ENCODE measurements at regions not wholly inside any gene's neighbourhood (a gene's known extent, or its start where the extent isn't known, plus 50 kb on each side); places are given as distances from the start of the nearest gene placed in this dataset.

- Histone ChIP-seq H3K36me3 (ENCODE audit: control insufficient read depth, insufficient read depth, low read length) (no peaks in the 10 kb centered on the region), H3K4me3 (ENCODE audit: low read depth, low read length) (no peak overlapping the region), H3K4me1 (no peaks in the 10 kb centered on the region), H3K27me3 (replicated peaks; ENCODE audit: control insufficient read depth, insufficient read depth, low read length) (no peaks in the 10 kb centered on the region), H3K9me3 (no peaks in the 10 kb centered on the region)
- BruUV-seq (replicated peaks) = no TSS peak
- H3K27ac Mint-ChIP-seq (ENCODE audit: unreplicated experiment) = no peak overlapping the region
- H3K4me3 Mint-ChIP-seq (ENCODE audit: unreplicated experiment) = no peak overlapping the region
- intact Hi-C loops (cut with micrococcal nuclease; ENCODE audit: unreplicated experiment) = no loop called here
- ChIA-PET POLR2A (no interaction called here), CTCF (no interaction called here)
- no peaks in the 10 kb centered on the region for H3K27me3 Mint-ChIP-seq (ENCODE audit: insufficient read depth, unreplicated experiment)
- H3K4me1 Mint-ChIP-seq (ENCODE audit: low read depth, unreplicated experiment) = no peaks in the 10 kb centered on the region
- H3K36me3 Mint-ChIP-seq (ENCODE audit: insufficient read depth, unreplicated experiment) = no peaks in the 10 kb centered on the region
- no peaks in the 10 kb centered on the region for H3K9me3 Mint-ChIP-seq (ENCODE audit: unreplicated experiment)
- DNase-seq = no peak
- TF ChIP-seq CTCF (IDR thresholded peaks at IDR 0.05; ENCODE audit: insufficient read depth in 1 of 2, low read depth in 1 of 2, low read length in 1 of 2, severe bottlenecking in 1 of 2, unreplicated experiment in 1 of 2) = no peak
These were observed 95.7 kb downstream of the IZUMO3 start for GRCh38 chr9:24449976-24450375.

GRCh38 chr9:24439456-24439855 is 106.2 kb downstream of the IZUMO3 start:
- Mint-ChIP-seq H3K36me3 (ENCODE audit: insufficient read depth, unreplicated experiment) (no peaks in the 10 kb centered on the region), H3K27ac (ENCODE audit: unreplicated experiment) (no peak overlapping the region), H3K4me3 (ENCODE audit: unreplicated experiment) (no peak overlapping the region), H3K9me3 (ENCODE audit: unreplicated experiment) (no peaks in the 10 kb centered on the region), H3K27me3 (ENCODE audit: insufficient read depth, unreplicated experiment) (no peaks in the 10 kb centered on the region), H3K4me1 (ENCODE audit: low read depth, unreplicated experiment) (no peaks in the 10 kb centered on the region)
- Histone ChIP-seq H3K9me3 (no peaks in the 10 kb centered on the region), H3K27me3 (replicated peaks; ENCODE audit: control insufficient read depth, insufficient read depth, low read length) (no peaks in the 10 kb centered on the region), H3K36me3 (ENCODE audit: control insufficient read depth, insufficient read depth, low read length) (no peaks in the 10 kb centered on the region), H3K4me3 (ENCODE audit: low read depth, low read length) (no peak overlapping the region), H3K4me1 (no peaks in the 10 kb centered on the region)
- no TSS peak for BruUV-seq (replicated peaks)
- ChIA-PET POLR2A (no interaction called here), CTCF (no interaction called here)
- intact Hi-C loops (cut with micrococcal nuclease; ENCODE audit: unreplicated experiment) = no loop called here
- no peak for DNase-seq
- no peak for TF ChIP-seq CTCF (IDR thresholded peaks at IDR 0.05; ENCODE audit: insufficient read depth in 1 of 2, low read depth in 1 of 2, low read length in 1 of 2, severe bottlenecking in 1 of 2, unreplicated experiment in 1 of 2)

- no TSS peak for BruUV-seq (replicated peaks)
- Mint-ChIP-seq H3K4me1 (ENCODE audit: low read depth, unreplicated experiment) (no peaks in the 10 kb centered on the region), H3K36me3 (ENCODE audit: insufficient read depth, unreplicated experiment) (no peaks in the 10 kb centered on the region), H3K9me3 (ENCODE audit: unreplicated experiment) (no peaks in the 10 kb centered on the region), H3K27ac (ENCODE audit: unreplicated experiment) (no peak overlapping the region), H3K4me3 (ENCODE audit: unreplicated experiment) (no peak overlapping the region), H3K27me3 (ENCODE audit: insufficient read depth, unreplicated experiment) (no peaks in the 10 kb centered on the region)
- no peak for DNase-seq
- Histone ChIP-seq H3K4me3 (ENCODE audit: low read depth, low read length) (no peak overlapping the region), H3K27me3 (replicated peaks; ENCODE audit: control insufficient read depth, insufficient read depth, low read length) (no peaks in the 10 kb centered on the region), H3K9me3 (no peaks in the 10 kb centered on the region), H3K4me1 (no peaks in the 10 kb centered on the region), H3K36me3 (ENCODE audit: control insufficient read depth, insufficient read depth, low read length) (no peaks in the 10 kb centered on the region)
- POLR2A ChIA-PET = no interaction called here
- no peak for TF ChIP-seq CTCF (IDR thresholded peaks at IDR 0.05; ENCODE audit: insufficient read depth in 1 of 2, low read depth in 1 of 2, low read length in 1 of 2, severe bottlenecking in 1 of 2, unreplicated experiment in 1 of 2)
- CTCF ChIA-PET = no interaction called here
- intact Hi-C loops (cut with micrococcal nuclease; ENCODE audit: unreplicated experiment) = no loop called here
These were observed 106.8 kb downstream of the IZUMO3 start for GRCh38 chr9:24438876-24439275.

Data from Caco-2 (cell line).